AG04450 (cell line): ENCODE measurements at regions not wholly inside any gene's neighbourhood (a gene's known extent, or its start where the extent isn't known, plus 50 kb on each side); places are given as distances from the start of the nearest gene placed in this dataset.
"Not testable (repeated sequence)": the region's sequence is repeated elsewhere in the genome, so short reads cannot be mapped to it uniquely, and the experiment has no call there.

Experiments used
- CTCF ChIA-PET: fragments of 300-600, 350-600 bp; formaldehyde crosslinking; extraction: SDS; loops from one replicate; lab custom pipeline; 2022; ENCODE audit warnings: antibody characterized with exemption, inconsistent platforms; lab: Charles Lee
- POLR2A ChIA-PET: fragments of 350-600 bp; formaldehyde crosslinking; extraction: SDS; loops from one replicate; lab custom pipeline; 2021; ENCODE audit warnings: antibody characterized with exemption, inconsistent platforms; lab: Yijun Ruan, JAX
- DNase-seq: peaks from one replicate; pipeline ENCODE4 v3.0.0-alpha.2; 2011; ENCODE audit warnings: low read depth, low spot score
- H3K27ac ChIP-seq: one replicate; pipeline ENCODE4 v1.5.1; 2012; ENCODE audit warnings: low read depth, low read length, control low read depth
- H3K27me3 ChIP-seq: one replicate; pipeline ENCODE4 v1.6.0; 2012; ENCODE audit warnings: low read length; ENCODE audit not compliant: control insufficient read depth, insufficient read depth
- H3K4me3 ChIP-seq: 2 replicates; pipeline ENCODE4 v1.5.1; 2011; ENCODE audit warnings: mild to moderate bottlenecking, low read depth, low read length, control low read depth
- H3K9me3 ChIP-seq: 2 replicates; pipeline ENCODE4 v1.5.1; 2012; ENCODE audit warnings: low read length; ENCODE audit not compliant: control insufficient read depth, insufficient read depth
- TF ChIP-seq, protein P1 (sequence below): IDR thresholded peaks from 2 replicates; pipeline ENCODE4 v1.5.1; 2011; ENCODE audit warnings: low read depth, low read length, control low read depth, inconsistent platforms

DNA sequence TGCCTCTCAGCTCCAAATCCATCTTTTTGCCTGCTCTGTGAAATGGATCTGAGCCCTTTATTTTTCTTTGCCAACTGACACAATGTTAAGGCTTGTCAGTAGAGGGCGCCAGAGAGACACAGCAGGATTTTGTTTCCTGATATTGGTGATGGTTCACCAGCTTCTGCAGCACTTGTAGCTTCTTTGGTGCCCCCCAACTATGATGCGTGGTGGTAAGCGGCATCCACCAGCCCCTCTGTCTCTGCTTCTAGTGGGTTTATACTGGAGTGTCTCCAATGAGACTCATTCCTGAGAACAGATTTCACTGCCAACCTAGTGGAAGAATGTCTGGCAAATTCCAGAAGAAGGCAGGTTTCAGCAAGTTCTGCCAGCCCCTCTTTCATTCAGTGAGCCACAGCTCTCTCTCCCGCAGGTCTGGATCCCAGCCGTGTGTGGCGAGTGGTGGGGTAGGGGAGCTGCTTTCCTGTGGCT lies 471.9 kb upstream of the FRG2C start:
- Histone ChIP-seq H3K9me3 (no peaks in the 10 kb centered on the region), H3K27me3 (no peaks in the 10 kb centered on the region), H3K27ac (no peak overlapping the region), H3K4me3 (no peak overlapping the region)
- ChIA-PET POLR2A (no interaction called here), CTCF (interaction anchor here (0.6 to 2.7 kb wide), 26 partner anchors 8 to 1902 kb away, joined by 3 to 21 read pairs (median 5); no protein-coding TSS in a partner anchor)
- TF ChIP-seq, protein P1, sequence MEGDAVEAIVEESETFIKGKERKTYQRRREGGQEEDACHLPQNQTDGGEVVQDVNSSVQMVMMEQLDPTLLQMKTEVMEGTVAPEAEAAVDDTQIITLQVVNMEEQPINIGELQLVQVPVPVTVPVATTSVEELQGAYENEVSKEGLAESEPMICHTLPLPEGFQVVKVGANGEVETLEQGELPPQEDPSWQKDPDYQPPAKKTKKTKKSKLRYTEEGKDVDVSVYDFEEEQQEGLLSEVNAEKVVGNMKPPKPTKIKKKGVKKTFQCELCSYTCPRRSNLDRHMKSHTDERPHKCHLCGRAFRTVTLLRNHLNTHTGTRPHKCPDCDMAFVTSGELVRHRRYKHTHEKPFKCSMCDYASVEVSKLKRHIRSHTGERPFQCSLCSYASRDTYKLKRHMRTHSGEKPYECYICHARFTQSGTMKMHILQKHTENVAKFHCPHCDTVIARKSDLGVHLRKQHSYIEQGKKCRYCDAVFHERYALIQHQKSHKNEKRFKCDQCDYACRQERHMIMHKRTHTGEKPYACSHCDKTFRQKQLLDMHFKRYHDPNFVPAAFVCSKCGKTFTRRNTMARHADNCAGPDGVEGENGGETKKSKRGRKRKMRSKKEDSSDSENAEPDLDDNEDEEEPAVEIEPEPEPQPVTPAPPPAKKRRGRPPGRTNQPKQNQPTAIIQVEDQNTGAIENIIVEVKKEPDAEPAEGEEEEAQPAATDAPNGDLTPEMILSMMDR, result peak; percentile 97
- DNase-seq, result no peak

DNA sequence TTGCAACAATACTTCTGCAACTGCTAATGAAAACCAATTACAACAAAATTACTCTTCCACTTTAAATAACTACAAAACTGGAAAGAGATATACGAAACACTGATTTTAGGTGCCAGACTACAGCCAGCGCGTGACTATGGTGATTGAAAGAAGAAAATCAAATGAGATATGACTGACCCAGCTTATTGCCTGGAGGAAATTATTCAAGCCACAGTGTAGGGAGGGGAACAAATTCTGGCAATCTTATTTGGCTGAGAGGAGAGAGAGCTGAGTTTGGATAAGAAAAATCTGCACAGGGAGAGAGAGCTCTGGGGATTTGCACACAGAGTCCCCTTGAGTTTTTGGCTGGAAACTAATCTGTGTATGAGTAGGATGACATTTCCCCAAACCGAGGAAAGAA lies 470.3 kb upstream of the FRG2C start:
- Histone ChIP-seq H3K27me3 (no peaks in the 10 kb centered on the region), H3K9me3 (no peaks in the 10 kb centered on the region), H3K27ac (no peak overlapping the region), H3K4me3 (no peak overlapping the region)
- DNase-seq, result no peak
- ChIA-PET POLR2A (no interaction called here), CTCF (interaction anchor here (1.2 kb wide), 1 partner anchor 297 kb away, joined by 3 read pairs; no protein-coding TSS in a partner anchor)
- TF ChIP-seq, protein P1, result no peak

DNA sequence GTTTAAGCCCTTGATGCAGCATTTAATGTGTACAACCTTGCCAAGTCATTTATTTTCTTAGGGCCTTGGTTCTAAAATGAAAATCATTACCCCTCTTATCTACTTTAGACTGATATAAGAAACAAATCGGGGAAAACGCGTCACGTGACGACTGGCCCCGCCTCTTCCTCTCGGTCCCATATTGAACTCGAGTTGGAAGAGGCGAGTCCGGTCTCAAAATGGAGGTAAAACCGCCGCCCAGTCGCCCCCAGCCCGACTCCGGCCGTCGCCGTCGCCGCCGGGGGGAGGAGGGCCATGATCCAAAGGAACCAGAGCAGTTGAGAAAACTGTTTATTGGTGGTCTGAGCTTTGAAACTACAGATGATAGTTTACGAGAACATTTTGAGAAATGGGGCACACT lies 449.8 kb upstream of the FRG2C start:
- H3K4me3 ChIP-seq, DNase-seq, H3K27me3 ChIP-seq, H3K9me3 ChIP-seq, POLR2A ChIA-PET, CTCF ChIA-PET, H3K27ac ChIP-seq: not testable (repeated sequence)

DNA sequence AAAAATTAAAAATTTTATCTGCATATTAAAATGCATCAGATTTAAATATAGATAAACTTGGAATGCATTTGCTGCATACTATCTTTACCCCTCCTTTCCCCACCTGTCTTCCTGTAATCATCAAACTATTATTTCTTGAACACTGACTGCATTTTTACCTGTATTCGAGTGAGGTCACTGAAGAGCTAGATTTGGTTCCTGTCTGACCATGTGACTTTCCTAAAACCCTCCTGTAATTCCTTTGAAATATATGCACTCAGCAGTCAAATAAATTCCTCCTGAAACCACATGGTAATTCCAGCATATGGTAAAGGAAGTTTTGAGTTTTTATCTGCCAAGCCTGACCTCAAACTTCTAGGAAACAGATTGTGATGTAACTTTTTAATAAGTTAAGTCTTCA lies 445.6 kb upstream of the FRG2C start:
- Histone ChIP-seq H3K4me3 (no peak overlapping the region), H3K9me3 (no peaks in the 10 kb centered on the region), H3K27ac (no peak overlapping the region), H3K27me3 (no peaks in the 10 kb centered on the region)
- no peak for DNase-seq
- ChIA-PET CTCF (interaction anchor here (1.1 kb wide), 1 partner anchor 27 kb away, joined by 3 read pairs; no protein-coding TSS in a partner anchor), POLR2A (no interaction called here)
- TF ChIP-seq, protein P1, result no peak

DNA sequence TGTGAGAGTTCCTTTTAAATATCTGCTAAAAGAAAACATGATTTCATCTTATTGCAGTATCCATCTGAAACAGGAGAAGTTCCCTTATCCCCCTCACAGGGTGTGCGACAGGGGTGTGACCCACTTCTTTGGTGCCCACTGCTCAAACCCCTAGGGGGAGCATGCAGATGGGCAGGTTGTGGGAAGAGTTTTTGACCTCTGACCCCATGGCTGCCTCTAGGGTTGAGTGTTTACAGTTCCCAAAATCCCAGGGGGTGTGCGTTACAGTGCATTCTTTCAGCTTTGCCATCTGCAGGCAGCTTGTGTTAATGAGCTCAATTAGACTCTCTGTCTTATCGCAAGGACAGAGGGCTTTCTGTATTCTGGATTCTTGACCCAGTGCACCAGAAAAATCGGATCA lies 443.2 kb upstream of the FRG2C start:
- no peak for DNase-seq
- Histone ChIP-seq H3K9me3 (no peaks in the 10 kb centered on the region), H3K4me3 (no peak overlapping the region), H3K27ac (no peak overlapping the region), H3K27me3 (no peaks in the 10 kb centered on the region)
- CTCF ChIA-PET, result no interaction called here
- POLR2A ChIA-PET, result no interaction called here
- TF ChIP-seq, protein P1, result no peak

DNA sequence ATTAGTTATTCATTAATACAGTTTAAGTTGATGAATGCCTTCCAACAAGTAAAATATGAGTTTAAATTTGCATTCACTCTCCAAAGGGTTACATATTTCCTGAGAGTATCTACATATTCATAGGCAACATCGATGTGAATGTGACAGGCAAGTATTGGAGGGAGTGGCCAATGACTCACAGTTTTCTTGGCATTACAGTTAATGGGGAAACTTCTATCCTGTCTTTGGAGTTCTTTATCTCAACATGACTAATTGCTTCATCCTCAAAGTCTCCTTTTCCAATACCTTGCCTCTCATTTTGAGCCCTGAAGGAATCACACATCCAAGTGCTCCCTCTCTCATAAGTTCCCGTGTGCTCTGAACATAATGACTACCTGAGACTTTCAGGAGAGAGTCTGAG lies 439.7 kb upstream of the FRG2C start:
- no peaks in the 10 kb centered on the region for H3K9me3 ChIP-seq
- TF ChIP-seq, protein P1, result no peak
- no peak overlapping the region for H3K27ac ChIP-seq
- no peaks in the 10 kb centered on the region for H3K27me3 ChIP-seq
- DNase-seq, result no peak
- ChIA-PET CTCF (no interaction called here), POLR2A (no interaction called here)
- no peak overlapping the region for H3K4me3 ChIP-seq
